ENCODE measurements at regions not wholly inside any gene's neighbourhood (a gene's known extent, or its start where the extent isn't known, plus 50 kb on each side); places are given as distances from the start of the nearest gene placed in this dataset.

DNA sequence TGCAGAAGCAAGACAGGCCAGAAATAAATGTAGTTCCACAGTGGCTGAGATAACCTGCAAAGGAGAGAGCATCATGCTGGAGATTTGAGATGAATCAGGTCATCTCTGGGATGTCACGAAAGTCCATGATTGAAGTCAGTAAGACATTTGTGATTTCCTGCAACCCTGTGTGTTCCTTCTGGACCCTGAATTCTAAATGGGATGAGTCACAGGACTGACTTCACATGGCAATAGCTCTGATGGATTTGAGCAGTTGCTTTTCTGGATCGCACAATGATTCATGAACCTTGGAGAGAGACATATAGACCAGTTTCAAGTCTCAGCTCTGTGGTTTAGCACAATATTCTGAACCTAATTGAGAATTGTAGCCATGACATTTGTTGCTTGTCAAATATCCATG is 102.9 kb downstream of the TSN start:
- TF ChIP-seq TAF1 (IDR thresholded peaks at IDR 0.05; ENCODE audit: borderline replicate concordance, insufficient read depth, low read length) (no peak), SIN3A (IDR thresholded peaks at IDR 0.05; ENCODE audit: borderline replicate concordance, insufficient read depth, low read length) (no peak), POLR2AphosphoS5 (IDR thresholded peaks at IDR 0.05; ENCODE audit: low read depth, low read length) (no peak), FOXP2 (optimal IDR thresholded peaks at IDR 0.05; ENCODE audit: borderline replicate concordance, extremely low read depth, extremely low read length, insufficient read depth) (no peak)
- TF ChIP-seq, protein P1, sequence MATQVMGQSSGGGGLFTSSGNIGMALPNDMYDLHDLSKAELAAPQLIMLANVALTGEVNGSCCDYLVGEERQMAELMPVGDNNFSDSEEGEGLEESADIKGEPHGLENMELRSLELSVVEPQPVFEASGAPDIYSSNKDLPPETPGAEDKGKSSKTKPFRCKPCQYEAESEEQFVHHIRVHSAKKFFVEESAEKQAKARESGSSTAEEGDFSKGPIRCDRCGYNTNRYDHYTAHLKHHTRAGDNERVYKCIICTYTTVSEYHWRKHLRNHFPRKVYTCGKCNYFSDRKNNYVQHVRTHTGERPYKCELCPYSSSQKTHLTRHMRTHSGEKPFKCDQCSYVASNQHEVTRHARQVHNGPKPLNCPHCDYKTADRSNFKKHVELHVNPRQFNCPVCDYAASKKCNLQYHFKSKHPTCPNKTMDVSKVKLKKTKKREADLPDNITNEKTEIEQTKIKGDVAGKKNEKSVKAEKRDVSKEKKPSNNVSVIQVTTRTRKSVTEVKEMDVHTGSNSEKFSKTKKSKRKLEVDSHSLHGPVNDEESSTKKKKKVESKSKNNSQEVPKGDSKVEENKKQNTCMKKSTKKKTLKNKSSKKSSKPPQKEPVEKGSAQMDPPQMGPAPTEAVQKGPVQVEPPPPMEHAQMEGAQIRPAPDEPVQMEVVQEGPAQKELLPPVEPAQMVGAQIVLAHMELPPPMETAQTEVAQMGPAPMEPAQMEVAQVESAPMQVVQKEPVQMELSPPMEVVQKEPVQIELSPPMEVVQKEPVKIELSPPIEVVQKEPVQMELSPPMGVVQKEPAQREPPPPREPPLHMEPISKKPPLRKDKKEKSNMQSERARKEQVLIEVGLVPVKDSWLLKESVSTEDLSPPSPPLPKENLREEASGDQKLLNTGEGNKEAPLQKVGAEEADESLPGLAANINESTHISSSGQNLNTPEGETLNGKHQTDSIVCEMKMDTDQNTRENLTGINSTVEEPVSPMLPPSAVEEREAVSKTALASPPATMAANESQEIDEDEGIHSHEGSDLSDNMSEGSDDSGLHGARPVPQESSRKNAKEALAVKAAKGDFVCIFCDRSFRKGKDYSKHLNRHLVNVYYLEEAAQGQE (IDR thresholded peaks at IDR 0.05; ENCODE audit: insufficient read depth in 1 of 2, low read depth in 2 of 2, low read length in 2 of 2), result no peak

DNA sequence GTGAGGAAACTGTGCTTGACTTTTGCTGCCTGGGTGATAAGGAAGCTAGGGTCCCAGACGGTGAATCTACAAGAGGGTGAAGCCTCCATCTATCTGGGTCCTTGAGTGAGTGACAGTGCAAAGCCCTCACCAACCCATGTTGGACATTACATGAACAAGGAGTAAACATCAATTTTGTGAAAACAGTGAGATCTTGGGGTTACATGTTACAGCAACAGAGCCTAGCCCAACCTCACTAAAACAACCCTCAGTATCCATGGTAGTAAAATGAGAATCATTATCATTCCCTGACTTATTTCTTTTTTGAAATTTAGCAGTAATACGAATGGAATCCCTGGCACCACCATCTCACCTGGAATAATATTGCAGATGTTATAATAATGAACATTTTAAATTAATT is 103.4 kb downstream of the TSN start:
- TF ChIP-seq TAF1 (IDR thresholded peaks at IDR 0.05; ENCODE audit: borderline replicate concordance, insufficient read depth, low read length) (no peak), POLR2AphosphoS5 (IDR thresholded peaks at IDR 0.05; ENCODE audit: low read depth, low read length) (no peak), FOXP2 (optimal IDR thresholded peaks at IDR 0.05; ENCODE audit: borderline replicate concordance, extremely low read depth, extremely low read length, insufficient read depth) (no peak), SIN3A (IDR thresholded peaks at IDR 0.05; ENCODE audit: borderline replicate concordance, insufficient read depth, low read length) (no peak)
- TF ChIP-seq, protein P1 (IDR thresholded peaks at IDR 0.05; ENCODE audit: insufficient read depth in 1 of 2, low read depth in 2 of 2, low read length in 2 of 2), result no peak

DNA sequence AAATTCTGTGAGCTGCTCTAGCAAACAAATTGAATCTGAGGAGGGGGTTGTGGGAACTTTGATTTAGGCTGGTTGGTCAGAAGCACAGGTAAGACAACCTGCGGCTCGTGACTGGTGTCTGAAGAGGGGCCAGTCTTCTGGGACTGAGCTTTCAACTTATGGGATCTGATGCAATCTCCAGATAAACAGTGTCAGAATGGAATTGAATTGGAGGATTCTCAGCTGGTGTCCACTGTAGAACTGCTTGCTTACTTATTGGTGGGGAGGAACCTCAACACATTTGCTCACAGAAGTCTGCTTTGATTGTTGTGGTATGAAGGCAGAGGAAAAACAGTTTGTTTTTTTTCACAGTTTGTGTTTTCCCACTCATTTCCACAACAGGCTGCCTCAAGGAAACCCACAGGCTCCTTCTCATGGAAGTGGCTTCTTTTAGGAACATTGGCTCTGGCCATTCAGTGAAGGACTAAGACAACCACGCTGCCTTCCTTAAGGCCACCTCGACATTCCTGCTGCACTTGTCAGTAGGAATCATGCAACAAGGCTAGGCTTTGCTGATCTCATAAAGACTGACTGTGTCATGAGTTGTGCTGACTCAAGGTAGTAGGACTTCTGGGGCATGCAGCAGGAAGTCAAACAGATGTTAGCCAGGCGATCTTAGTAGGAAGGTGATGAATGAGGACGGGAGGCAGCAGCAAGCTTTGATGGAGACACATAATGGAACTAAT is 104.7 kb downstream of the TSN start:
- no peak for TF ChIP-seq TAF1 (IDR thresholded peaks at IDR 0.05; ENCODE audit: borderline replicate concordance, insufficient read depth, low read length)
- no peak for TF ChIP-seq SIN3A (IDR thresholded peaks at IDR 0.05; ENCODE audit: borderline replicate concordance, insufficient read depth, low read length)
- no peak for TF ChIP-seq FOXP2 (optimal IDR thresholded peaks at IDR 0.05; ENCODE audit: borderline replicate concordance, extremely low read depth, extremely low read length, insufficient read depth)
- TF ChIP-seq POLR2AphosphoS5 (IDR thresholded peaks at IDR 0.05; ENCODE audit: low read depth, low read length), result no peak
- TF ChIP-seq, protein P1 (IDR thresholded peaks at IDR 0.05; ENCODE audit: insufficient read depth in 1 of 2, low read depth in 2 of 2, low read length in 2 of 2), result no peak

DNA sequence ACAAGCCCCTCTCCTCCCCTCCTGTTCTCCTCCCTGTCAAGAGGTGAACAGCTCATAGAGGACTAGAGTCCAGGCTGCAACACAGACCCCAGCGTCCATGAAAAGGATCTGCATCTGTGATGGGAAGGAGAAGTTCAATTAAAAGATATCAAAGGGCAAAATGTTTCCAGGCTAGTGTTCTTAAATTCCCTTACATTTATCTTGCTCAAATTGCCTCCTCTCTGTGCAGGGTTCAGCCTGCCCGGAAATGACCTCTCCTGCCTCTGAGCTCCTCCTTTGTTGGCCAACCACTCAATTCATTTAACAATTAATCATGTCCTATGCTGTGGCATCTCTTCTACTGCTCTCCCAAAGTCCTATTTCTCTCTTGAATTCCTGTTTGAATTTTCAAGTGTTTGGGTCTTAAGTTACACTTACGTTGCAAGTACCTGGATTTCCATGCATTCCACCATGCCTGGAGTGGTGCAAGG is 105.3 kb downstream of the TSN start:
- TF ChIP-seq SIN3A (IDR thresholded peaks at IDR 0.05; ENCODE audit: borderline replicate concordance, insufficient read depth, low read length) (no peak), FOXP2 (optimal IDR thresholded peaks at IDR 0.05; ENCODE audit: borderline replicate concordance, extremely low read depth, extremely low read length, insufficient read depth) (no peak), POLR2AphosphoS5 (IDR thresholded peaks at IDR 0.05; ENCODE audit: low read depth, low read length) (no peak), TAF1 (IDR thresholded peaks at IDR 0.05; ENCODE audit: borderline replicate concordance, insufficient read depth, low read length) (no peak)

DNA sequence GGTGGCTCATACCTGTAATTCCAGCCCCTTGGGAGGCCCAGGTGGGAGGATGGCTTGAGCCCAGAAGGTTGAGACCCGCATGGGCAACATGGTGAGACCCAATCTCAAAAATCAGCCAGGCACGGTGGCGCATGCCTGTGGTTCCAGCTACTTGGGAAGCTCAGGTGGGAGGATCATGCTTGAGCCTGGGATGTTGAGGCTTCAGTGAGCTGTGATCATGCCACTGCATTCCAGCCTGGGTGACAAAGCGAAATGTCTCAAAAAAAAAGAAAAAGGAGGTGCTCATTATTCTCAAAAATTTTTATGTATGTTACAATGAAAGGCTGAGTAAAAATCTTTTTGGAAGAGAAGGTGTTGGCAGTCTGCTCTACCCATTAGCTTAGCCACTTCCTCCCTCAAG is 106.8 kb downstream of the TSN start:
- TF ChIP-seq SIN3A (IDR thresholded peaks at IDR 0.05; ENCODE audit: borderline replicate concordance, insufficient read depth, low read length) (no peak), TAF1 (IDR thresholded peaks at IDR 0.05; ENCODE audit: borderline replicate concordance, insufficient read depth, low read length) (no peak), POLR2AphosphoS5 (IDR thresholded peaks at IDR 0.05; ENCODE audit: low read depth, low read length) (no peak), FOXP2 (optimal IDR thresholded peaks at IDR 0.05; ENCODE audit: borderline replicate concordance, extremely low read depth, extremely low read length, insufficient read depth) (no peak)
- TF ChIP-seq, protein P1 (IDR thresholded peaks at IDR 0.05; ENCODE audit: insufficient read depth in 1 of 2, low read depth in 2 of 2, low read length in 2 of 2), result no peak

Data from PFSK-1 (cell line).